LNCAP (cell line): ENCODE measurements at regions not wholly inside any gene's neighbourhood (a gene's known extent, or its start where the extent isn't known, plus 50 kb on each side); places are given as distances from the start of the nearest gene placed in this dataset.

ENCODE experiments used
- TF ChIP-seq, protein P1 (sequence below): fragments of 450-650 bp; IDR thresholded peaks from 2 replicates; pipeline ENCODE4 v1.5.1; 2017; ENCODE audit warnings: mild to moderate bottlenecking

DNA sequence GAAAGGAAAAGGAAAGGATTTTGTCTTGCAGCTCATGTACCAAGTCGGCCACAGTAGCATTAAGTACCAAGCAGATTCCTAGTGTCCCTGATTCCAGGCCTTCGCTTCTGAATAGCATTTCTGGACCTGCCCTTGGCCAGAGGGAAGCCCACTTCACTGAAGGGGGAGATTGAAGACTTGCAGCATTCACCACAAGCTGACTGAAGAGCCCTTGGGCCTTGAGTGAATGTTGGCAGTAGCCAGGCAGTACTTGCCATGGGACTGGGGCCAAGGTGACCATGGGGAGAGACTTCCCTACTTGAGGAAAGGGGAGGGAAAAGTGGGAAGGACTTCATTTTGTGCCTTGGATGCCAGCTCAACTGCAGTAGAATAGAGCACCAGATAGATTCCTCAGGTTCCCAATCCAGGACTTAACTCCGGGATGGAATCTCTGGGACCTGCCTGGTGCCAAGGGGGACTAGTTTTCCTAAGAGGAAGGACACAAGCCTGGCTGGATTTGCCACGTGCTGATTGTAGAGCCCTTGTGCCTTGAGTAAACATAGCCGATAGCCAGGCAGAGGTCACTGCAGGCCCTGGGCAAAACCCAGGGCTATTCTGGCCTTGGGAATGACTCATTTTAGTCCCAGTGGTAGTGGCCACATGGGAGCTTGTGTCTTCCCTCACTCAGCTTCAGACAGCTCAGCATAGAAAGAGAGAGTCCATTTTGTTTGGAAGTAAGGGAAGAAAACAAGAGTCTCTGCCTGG lies 141.7 kb upstream of the KCND2 start:
- TF ChIP-seq, protein P1, sequence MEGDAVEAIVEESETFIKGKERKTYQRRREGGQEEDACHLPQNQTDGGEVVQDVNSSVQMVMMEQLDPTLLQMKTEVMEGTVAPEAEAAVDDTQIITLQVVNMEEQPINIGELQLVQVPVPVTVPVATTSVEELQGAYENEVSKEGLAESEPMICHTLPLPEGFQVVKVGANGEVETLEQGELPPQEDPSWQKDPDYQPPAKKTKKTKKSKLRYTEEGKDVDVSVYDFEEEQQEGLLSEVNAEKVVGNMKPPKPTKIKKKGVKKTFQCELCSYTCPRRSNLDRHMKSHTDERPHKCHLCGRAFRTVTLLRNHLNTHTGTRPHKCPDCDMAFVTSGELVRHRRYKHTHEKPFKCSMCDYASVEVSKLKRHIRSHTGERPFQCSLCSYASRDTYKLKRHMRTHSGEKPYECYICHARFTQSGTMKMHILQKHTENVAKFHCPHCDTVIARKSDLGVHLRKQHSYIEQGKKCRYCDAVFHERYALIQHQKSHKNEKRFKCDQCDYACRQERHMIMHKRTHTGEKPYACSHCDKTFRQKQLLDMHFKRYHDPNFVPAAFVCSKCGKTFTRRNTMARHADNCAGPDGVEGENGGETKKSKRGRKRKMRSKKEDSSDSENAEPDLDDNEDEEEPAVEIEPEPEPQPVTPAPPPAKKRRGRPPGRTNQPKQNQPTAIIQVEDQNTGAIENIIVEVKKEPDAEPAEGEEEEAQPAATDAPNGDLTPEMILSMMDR: no peak

DNA sequence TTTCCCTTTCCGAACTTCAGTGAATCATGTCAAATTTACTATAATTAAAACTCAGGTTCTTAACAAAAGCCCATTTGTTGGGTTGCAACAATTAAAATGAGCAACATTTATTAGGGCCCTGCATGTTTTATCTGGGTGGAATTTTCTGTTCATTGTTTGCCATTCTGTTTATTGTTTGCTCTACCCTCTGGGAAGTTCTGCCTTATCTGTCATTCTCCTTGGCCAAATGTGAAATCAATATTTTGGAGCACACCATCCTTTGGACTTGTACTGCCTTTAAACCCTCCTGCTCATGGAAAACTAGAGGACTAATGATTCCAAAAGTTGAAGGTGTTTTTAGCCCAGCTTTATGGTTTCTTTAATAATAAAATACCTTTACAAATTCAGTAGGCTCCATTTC lies 134.5 kb upstream of the KCND2 start:
- TF ChIP-seq, protein P1: no peak

DNA sequence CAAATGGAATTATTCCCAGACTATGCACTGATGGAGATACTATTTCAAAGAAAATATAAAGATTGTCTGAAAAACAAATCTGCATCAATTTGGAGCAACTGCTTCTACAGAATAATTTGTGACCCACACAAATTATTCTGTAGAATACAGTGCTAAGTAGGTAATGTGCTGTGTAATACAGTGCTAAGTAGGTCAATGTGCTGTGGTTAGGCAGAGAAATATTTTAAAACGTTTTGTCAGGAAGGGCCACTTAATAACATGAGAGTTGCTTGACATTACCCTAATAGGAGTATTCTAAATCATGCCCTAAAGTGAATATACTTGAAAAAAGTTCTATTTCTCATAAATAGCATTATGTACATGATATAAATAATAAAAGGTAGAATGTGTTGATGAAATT lies 116.5 kb upstream of the KCND2 start:
- TF ChIP-seq, protein P1: no peak

DNA sequence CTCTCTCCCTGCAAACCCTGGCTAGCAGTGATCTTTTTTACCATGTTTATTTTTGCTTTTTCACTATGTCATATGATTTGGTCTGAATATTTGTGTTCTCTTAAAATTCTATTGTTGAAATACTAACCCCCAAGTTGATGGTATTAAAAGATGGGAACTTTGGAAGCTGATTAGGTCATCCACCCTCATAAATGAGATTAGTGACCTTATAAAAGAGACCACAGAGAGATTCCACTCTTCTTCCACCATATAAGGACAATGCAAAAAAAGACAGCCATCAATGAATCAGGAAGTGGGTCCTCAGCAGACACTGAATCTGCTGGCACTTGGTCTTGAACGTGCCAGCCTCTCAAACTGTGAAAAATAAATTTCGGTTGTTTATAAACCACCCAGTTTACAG lies 112.8 kb upstream of the KCND2 start:
- TF ChIP-seq, protein P1: no peak

DNA sequence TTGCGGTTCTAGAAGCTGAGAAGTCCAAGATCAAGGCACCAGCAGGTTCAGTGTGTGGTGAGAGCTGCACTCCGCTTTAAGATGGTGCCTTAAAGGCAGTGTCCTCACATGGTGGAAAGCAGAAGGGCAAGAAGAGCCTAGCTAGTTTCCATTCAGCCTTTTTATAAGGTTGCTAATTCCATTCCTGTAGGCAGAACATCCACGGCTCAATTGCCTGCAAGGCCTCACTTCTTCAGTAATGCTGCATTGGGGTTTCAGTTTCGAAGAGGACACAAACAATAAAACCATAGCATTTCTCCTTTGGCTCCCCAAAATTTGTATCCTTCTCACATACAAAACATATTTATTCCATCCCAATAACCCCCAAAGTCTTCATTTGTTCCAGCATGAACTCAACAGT lies 109.5 kb upstream of the KCND2 start:
- TF ChIP-seq, protein P1: no peak

DNA sequence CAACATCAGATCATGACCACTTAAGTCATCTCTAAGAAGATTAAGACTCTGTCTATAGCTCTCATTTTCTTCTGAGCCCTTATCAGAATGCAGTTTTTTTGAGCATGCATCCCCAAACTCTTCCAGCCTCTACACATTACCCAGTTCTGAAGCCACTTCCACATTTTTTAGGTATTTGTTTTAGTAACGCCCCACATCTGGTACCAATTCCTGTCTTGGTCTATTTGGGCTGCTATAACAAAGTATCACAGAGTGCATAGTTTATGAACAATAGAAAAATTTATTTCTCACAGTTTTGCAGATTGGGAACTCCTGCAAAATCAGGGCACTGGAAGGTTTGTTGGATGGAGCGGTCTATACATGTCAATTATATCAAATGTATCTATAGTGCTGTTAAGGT lies 107.7 kb upstream of the KCND2 start:
- TF ChIP-seq, protein P1: no peak

DNA sequence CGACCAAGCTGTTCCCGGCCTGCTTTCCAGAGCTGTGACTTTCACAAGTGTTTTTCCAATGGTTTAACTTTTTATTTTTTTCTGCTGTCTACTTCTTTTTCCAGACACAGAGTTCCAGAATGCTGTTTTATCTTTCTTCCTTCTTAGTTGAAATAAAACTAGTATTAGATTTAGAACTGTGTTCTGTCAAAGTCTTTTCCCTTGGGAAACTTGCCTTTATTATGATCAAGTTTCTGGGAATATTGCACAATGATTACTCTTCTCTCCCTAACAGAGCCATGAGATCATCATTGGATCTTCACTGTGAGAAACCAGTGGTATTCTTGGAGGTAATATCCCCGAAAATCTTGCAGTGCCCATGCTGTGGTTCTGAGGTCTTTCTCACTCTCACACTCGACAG lies 104.9 kb upstream of the KCND2 start:
- TF ChIP-seq, protein P1: no peak
